ENCODE measurements at regions not wholly inside any gene's neighbourhood (a gene's known extent, or its start where the extent isn't known, plus 50 kb on each side); places are given as distances from the start of the nearest gene placed in this dataset.

GRCh38 chr12:92196368-92196767 is 50.7 kb upstream of the BTG1 start:
- no peak overlapping the region for H3K9ac ChIP-seq (ENCODE audit: low read length)
- no peaks in the 10 kb centered on the region for H3K79me2 ChIP-seq (ENCODE audit: low read length)
- H3K36me3 ChIP-seq (ENCODE audit: insufficient read depth, low read length) = no peaks in the 10 kb centered on the region
- no peaks in the 10 kb centered on the region for H3K9me2 ChIP-seq (replicated peaks; ENCODE audit: insufficient read depth, low read length)
- no peaks in the 10 kb centered on the region; the same call in 1 of the 2 replicates for H3K27me3 ChIP-seq (ENCODE audit: low read length)
- no peaks in the 10 kb centered on the region for H4K20me1 ChIP-seq (ENCODE audit: insufficient read depth, low read depth, low read length)
- no peak overlapping the region for H3K4me2 ChIP-seq (ENCODE audit: low read depth, low read length, poor library complexity, severe bottlenecking)
- no peaks in the 10 kb centered on the region for H3K4me1 ChIP-seq (ENCODE audit: low read length)
- no peak overlapping the region for H2AFZ ChIP-seq (ENCODE audit: low read length)
- DNase-seq = no peak
- no peak overlapping the region for H3K4me3 ChIP-seq (ENCODE audit: low read length)
- H3K27ac ChIP-seq (ENCODE audit: low read length) = no peak overlapping the region
- H3K9me3 ChIP-seq (ENCODE audit: low read length) = no peaks in the 10 kb centered on the region

Measured in Karpas-422 (cell line).